ACC112 (cell line): ENCODE measurements at regions not wholly inside any gene's neighbourhood (a gene's known extent, or its start where the extent isn't known, plus 50 kb on each side); places are given as distances from the start of the nearest gene placed in this dataset.

Source experiments
- H2AFZ ChIP-seq: fragments of 200-600 bp; sonication (generic); one replicate; pipeline ENCODE4 v1.6.0; 2017; ENCODE audit warnings: antibody characterized with exemption, low read length; ENCODE audit not compliant: unreplicated experiment
- H3K27ac ChIP-seq: fragments of 200-600 bp; sonication (generic); 2 replicates; pipeline ENCODE4 v1.5.1; 2014; ENCODE audit warnings: low read depth, mild to moderate bottlenecking, antibody characterized with exemption, low read length, moderate library complexity
- H3K27me3 ChIP-seq: fragments of 200-600 bp; sonication (generic); 2 replicates; pipeline ENCODE4 v1.6.1; 2014; ENCODE audit warnings: mild to moderate bottlenecking, antibody characterized with exemption, low read length, moderate library complexity, mixed read lengths; ENCODE audit not compliant: insufficient read depth
- H3K36me3 ChIP-seq: fragments of 200-600 bp; sonication (generic); 2 replicates; pipeline ENCODE4 v1.6.1; 2016; ENCODE audit warnings: mild to moderate bottlenecking, antibody characterized with exemption, low read length, moderate library complexity, mixed read lengths; ENCODE audit not compliant: insufficient read depth
- H3K4me1 ChIP-seq: fragments of 200-600 bp; sonication (generic); one replicate; pipeline ENCODE4 v1.6.1; 2016; ENCODE audit warnings: low read length, mixed read lengths; ENCODE audit not compliant: insufficient read depth, unreplicated experiment, control insufficient read depth
- H3K4me3 ChIP-seq: fragments of 200-600 bp; sonication (generic); 2 replicates; pipeline ENCODE4 v1.5.1; 2014; ENCODE audit warnings: mild to moderate bottlenecking, low read depth, low read length
- H3K79me2 ChIP-seq: fragments of 200-600 bp; sonication (generic); one replicate; pipeline ENCODE4 v1.6.0; 2016; ENCODE audit warnings: low read length; ENCODE audit not compliant: control insufficient read depth, unreplicated experiment, insufficient read depth

DNA sequence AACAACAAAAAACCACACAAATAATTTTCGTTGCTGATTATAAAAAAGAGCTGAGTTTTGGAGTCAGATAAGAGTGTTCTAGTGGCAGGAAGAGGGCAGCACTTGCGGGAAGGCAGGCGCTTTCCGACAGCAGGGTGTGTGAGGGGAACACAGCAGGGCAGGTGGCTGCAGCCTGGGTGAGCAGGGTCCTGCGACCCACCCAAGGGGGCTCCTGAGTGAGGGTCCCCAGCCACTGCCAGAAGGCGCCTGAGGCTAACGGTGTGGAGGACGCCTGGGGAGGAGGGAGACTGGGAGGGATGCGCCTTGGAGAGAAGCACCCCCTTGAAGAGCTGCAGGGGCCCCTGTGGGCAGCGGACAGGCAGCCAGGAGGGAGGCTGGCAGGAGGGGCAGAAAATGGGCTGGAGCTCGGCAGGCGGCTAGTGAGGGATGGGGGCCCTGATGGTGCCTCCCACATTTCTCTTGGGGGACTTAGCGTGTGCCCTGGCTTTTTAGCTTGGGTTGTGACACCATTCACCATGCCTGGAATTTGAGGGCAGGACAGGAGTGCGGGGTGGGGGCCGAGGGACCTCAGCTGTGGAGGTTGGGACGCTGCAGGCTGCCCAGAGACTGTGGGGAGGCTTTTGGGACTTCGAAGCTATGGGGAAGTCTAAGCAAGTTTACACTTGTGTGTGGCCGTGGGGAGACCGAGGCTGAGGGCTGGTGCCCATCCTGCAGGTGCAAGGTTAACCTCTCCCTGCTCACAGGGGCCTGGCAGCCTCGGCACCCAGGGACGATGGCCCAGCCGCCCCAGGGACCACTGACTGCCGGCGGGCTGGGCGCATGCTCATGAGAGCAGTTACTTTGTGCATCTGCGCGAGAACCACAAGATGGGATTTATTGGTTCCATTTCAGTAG lies 111.4 kb downstream of the SIK1 start:
- Histone ChIP-seq H2AFZ (no peak overlapping the region), H3K4me1 (peaks cover 9% of the 10 kb centered on the region), H3K4me3 (no peak overlapping the region), H3K36me3 (no peaks in the 10 kb centered on the region), H3K27me3 (peaks cover 10% of the 10 kb centered on the region), H3K27ac (no peak overlapping the region), H3K79me2 (no peaks in the 10 kb centered on the region)

- H3K27ac ChIP-seq, result no peak overlapping the region
- H3K27me3 ChIP-seq, result peaks cover 17% of the 10 kb centered on the region
- H3K36me3 ChIP-seq, result no peaks in the 10 kb centered on the region
- no peak overlapping the region for H2AFZ ChIP-seq
- no peaks in the 10 kb centered on the region for H3K79me2 ChIP-seq
- H3K4me3 ChIP-seq, result no peak overlapping the region
- H3K4me1 ChIP-seq, result peaks cover 3% of the 10 kb centered on the region
Measured at GRCh38 chr21:43313939-43314405, 113.0 kb downstream of the SIK1 start.

- no peak overlapping the region for H3K27ac ChIP-seq
- no peaks in the 10 kb centered on the region for H3K79me2 ChIP-seq
- no peak overlapping the region for H2AFZ ChIP-seq
- no peak overlapping the region for H3K4me3 ChIP-seq
- no peaks in the 10 kb centered on the region for H3K36me3 ChIP-seq
- H3K27me3 ChIP-seq, result peaks cover 15% of the 10 kb centered on the region
- H3K4me1 ChIP-seq, result no peaks in the 10 kb centered on the region
Measured at GRCh38 chr21:43313221-43313938, 113.6 kb downstream of the SIK1 start.

- H3K27ac ChIP-seq, result no peak overlapping the region
Measured at GRCh38 chr21:43312751-43313169, 114.2 kb downstream of the SIK1 start.

DNA sequence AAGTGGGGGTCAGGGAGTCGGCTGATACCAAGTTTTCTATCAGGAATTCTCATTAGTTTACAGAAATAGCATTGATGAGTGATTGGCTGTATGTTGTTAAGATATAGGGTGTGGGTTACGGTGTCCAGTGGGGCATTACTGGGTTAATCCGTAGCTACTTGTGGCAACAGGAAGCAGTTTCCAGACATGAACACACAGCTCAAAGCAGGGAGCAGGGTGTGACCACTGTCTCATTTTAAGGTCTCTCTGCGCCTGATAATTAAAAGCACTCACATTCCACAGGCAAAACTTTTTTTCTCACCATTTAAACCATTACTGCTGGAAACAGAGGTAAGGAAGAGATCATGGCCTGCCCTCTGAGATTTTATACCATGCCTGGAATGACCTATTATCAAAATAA lies 114.9 kb downstream of the SIK1 start:
- no peak overlapping the region for H3K4me3 ChIP-seq
- no peak overlapping the region for H2AFZ ChIP-seq
- peaks cover 11% of the 10 kb centered on the region for H3K27me3 ChIP-seq
- no peaks in the 10 kb centered on the region for H3K79me2 ChIP-seq
- H3K27ac ChIP-seq, result no peak overlapping the region
- no peaks in the 10 kb centered on the region for H3K4me1 ChIP-seq
- no peaks in the 10 kb centered on the region for H3K36me3 ChIP-seq

More at GRCh38 chr21:43312751-43313169, 114.2 kb downstream of the SIK1 start:
- no peaks in the 10 kb centered on the region for H3K79me2 ChIP-seq
- H3K27me3 ChIP-seq, result peaks cover 14% of the 10 kb centered on the region
- no peaks in the 10 kb centered on the region for H3K4me1 ChIP-seq
- H3K4me3 ChIP-seq, result no peak overlapping the region
- no peaks in the 10 kb centered on the region for H3K36me3 ChIP-seq
- H2AFZ ChIP-seq, result no peak overlapping the region

- Histone ChIP-seq H3K4me3 (no peak overlapping the region), H2AFZ (no peak overlapping the region), H3K27me3 (peaks cover 8% of the 10 kb centered on the region; the same call in 1 of the 2 replicates), H3K79me2 (no peaks in the 10 kb centered on the region), H3K27ac (no peak overlapping the region), H3K36me3 (no peaks in the 10 kb centered on the region), H3K4me1 (no peaks in the 10 kb centered on the region)
Measured at GRCh38 chr21:43311301-43311817, 115.6 kb downstream of the SIK1 start.

DNA sequence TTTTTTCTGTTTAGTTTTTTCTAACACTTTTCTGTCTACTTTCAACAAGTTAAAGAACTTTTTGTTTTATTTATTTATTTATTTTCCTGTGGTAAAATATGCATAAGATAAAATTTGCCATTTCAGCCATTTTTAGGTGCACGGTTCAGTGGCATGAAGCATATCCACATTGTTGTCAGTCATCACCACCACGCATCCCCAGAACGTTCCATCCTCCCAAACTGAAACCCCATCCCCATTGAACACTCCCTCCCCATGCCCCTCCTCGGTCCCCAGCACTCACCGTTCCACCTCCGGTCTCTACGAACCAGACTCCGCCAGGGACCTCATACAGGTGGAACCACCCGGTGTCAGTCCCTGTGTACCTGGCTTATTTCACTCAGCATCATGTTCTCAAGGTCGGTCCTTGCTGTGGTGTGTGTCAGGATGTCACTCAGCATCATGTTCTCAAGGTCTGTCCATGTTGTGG lies 118.1 kb downstream of the SIK1 start:
- H3K27me3 ChIP-seq, result peaks cover 8% of the 10 kb centered on the region; the same call in 1 of the 2 replicates

GRCh38 chr21:43308101-43308814 lies 118.7 kb downstream of the SIK1 start:
- Histone ChIP-seq H3K27me3 (peaks cover 8% of the 10 kb centered on the region; the same call in 1 of the 2 replicates), H2AFZ (no peak overlapping the region), H3K4me1 (no peaks in the 10 kb centered on the region), H3K36me3 (no peaks in the 10 kb centered on the region), H3K27ac (no peak overlapping the region), H3K79me2 (no peaks in the 10 kb centered on the region), H3K4me3 (no peak overlapping the region)

More for the DNA sequence above, 118.1 kb downstream of the SIK1 start:
- no peak overlapping the region for H2AFZ ChIP-seq
- no peaks in the 10 kb centered on the region for H3K36me3 ChIP-seq
- H3K79me2 ChIP-seq, result no peaks in the 10 kb centered on the region
- H3K4me3 ChIP-seq, result no peak overlapping the region
- no peak overlapping the region for H3K27ac ChIP-seq
- no peaks in the 10 kb centered on the region for H3K4me1 ChIP-seq

- H3K27me3 ChIP-seq, result peaks cover 8% of the 10 kb centered on the region; the same call in 1 of the 2 replicates
- H2AFZ ChIP-seq, result no peak overlapping the region
- no peaks in the 10 kb centered on the region for H3K79me2 ChIP-seq
- H3K4me1 ChIP-seq, result no peaks in the 10 kb centered on the region
- no peaks in the 10 kb centered on the region for H3K36me3 ChIP-seq
- no peak overlapping the region for H3K4me3 ChIP-seq
- no peak overlapping the region for H3K27ac ChIP-seq
Measured at GRCh38 chr21:43307677-43308070, 119.3 kb downstream of the SIK1 start.
